Peyer's patch (tissue), 4 donors: ENCODE measurements at regions not wholly inside any gene's neighbourhood (a gene's known extent, or its start where the extent isn't known, plus 50 kb on each side); places are given as distances from the start of the nearest gene placed in this dataset.

Experiments
- CTCF ChIP-seq, 6 experiments: fragments of 450-650 bp in 4 of 6; fragments of 200-600 bp in 2 of 6; sonication (generic) in 1 of 6; IDR thresholded peaks; one replicate each; pipeline ENCODE4 v1.5.1; 2017 to 2019; ENCODE audit warnings: antibody characterized with exemption in 6 of 6, mild to moderate bottlenecking in 3 of 6, moderate library complexity in 1 of 6
- POLR2A ChIP-seq, 2 donors: fragments of 450-650 bp; IDR thresholded peaks; one replicate each; pipeline ENCODE4 v1.5.1; 2017; ENCODE audit warnings: antibody characterized with exemption in 2 of 2, mild to moderate bottlenecking in 2 of 2, moderate library complexity in 2 of 2

GRCh38 chr3:148232389-148232788 is 465.3 kb upstream of the AGTR1 start:
- no peak for TF ChIP-seq POLR2A (IDR thresholded peaks at IDR 0.05)
- TF ChIP-seq CTCF (IDR thresholded peaks at IDR 0.05) = no peak
